OCI-LY1 (cell line): ENCODE measurements at regions not wholly inside any gene's neighbourhood (a gene's known extent, or its start where the extent isn't known, plus 50 kb on each side); places are given as distances from the start of the nearest gene placed in this dataset.

Experiments used
- H2AFZ ChIP-seq: fragments of 200-600 bp; sonication (generic), shearing (Covaris generic); 2 replicates; pipeline ENCODE4 v1.6.0; 2014; ENCODE audit warnings: antibody characterized with exemption, mild to moderate bottlenecking, low read length
- H3F3A ChIP-seq: fragments of 200-600 bp; sonication (generic), shearing (Covaris generic); 2 replicates; pipeline ENCODE4 v1.6.0; 2014; ENCODE audit warnings: mild to moderate bottlenecking, antibody characterized with exemption, low read length, moderate library complexity; ENCODE audit not compliant: insufficient read depth
- H3K27ac ChIP-seq: fragments of 200-600 bp; sonication (generic); 2 replicates; pipeline ENCODE4 v1.5.1; 2014; ENCODE audit warnings: low read length, mixed run types, mild to moderate bottlenecking, low read depth; ENCODE audit not compliant: poor library complexity, severe bottlenecking
- H3K27me3 ChIP-seq: fragments of 200-600 bp; sonication (generic); 2 replicates; pipeline ENCODE4 v1.6.0; 2014; ENCODE audit warnings: antibody characterized with exemption, mild to moderate bottlenecking, low read length, moderate library complexity; ENCODE audit not compliant: insufficient read depth
- H3K36me3 ChIP-seq: fragments of 200-600 bp; sonication (generic); 2 replicates; pipeline ENCODE4 v1.6.1; 2014; ENCODE audit warnings: mild to moderate bottlenecking, antibody characterized with exemption, low read length, moderate library complexity, mixed read lengths; ENCODE audit not compliant: insufficient read depth
- H3K4me1 ChIP-seq: fragments of 200-600 bp; sonication (generic); 2 replicates; pipeline ENCODE4 v1.5.1; 2014; ENCODE audit warnings: mild to moderate bottlenecking, low read length, moderate library complexity; ENCODE audit not compliant: insufficient read depth, severe bottlenecking
- H3K4me2 ChIP-seq: fragments of 200-600 bp; sonication (generic), shearing (Covaris generic); 2 replicates; pipeline ENCODE4 v1.6.1; 2014; ENCODE audit warnings: low read length
- H3K4me3 ChIP-seq: fragments of 200-600 bp; sonication (generic); 2 replicates; pipeline ENCODE4 v1.5.1; 2014; ENCODE audit warnings: low read length, low read depth, mild to moderate bottlenecking, mixed read lengths; ENCODE audit not compliant: poor library complexity, severe bottlenecking
- H3K79me2 ChIP-seq: fragments of 200-600 bp; shearing (Covaris generic); 2 replicates; pipeline ENCODE4 v1.6.1; 2016; ENCODE audit warnings: mixed run types, low read length, mixed read lengths; ENCODE audit not compliant: insufficient read depth
- H3K9ac ChIP-seq: fragments of 200-600 bp; sonication (generic), shearing (Covaris generic); 2 replicates; pipeline ENCODE4 v1.6.1; 2014; ENCODE audit warnings: mild to moderate bottlenecking, low read length, mixed read lengths
- H3K9me2 ChIP-seq: fragments of 200-600 bp; sonication (generic), shearing (Covaris generic); 2 replicates; pipeline ENCODE4 v1.6.1; 2014; ENCODE audit warnings: low read depth, mild to moderate bottlenecking, low read length, mixed read lengths
- H3K9me3 ChIP-seq: fragments of 200-600 bp; shearing (Covaris generic); 2 replicates; pipeline ENCODE4 v1.6.1; 2014; ENCODE audit warnings: low read length, mixed read lengths
- H4K20me1 ChIP-seq: fragments of 200-600 bp; sonication (generic), shearing (Covaris generic); 2 replicates; pipeline ENCODE4 v1.6.0; 2016; ENCODE audit warnings: mild to moderate bottlenecking, low read length; ENCODE audit not compliant: insufficient read depth
- CTCF ChIP-seq: fragments of 200-600 bp; sonication (generic), shearing (Covaris generic); IDR thresholded peaks from 2 replicates; pipeline ENCODE4 v1.5.1; 2017; ENCODE audit warnings: mild to moderate bottlenecking, antibody characterized with exemption, low read length, moderate library complexity, mixed read lengths
- EZH2 ChIP-seq: fragments of 200-600 bp; sonication (generic), shearing (Covaris generic); IDR thresholded peaks from 2 replicates; pipeline ENCODE4 v1.8.0; 2017; ENCODE audit warnings: borderline replicate concordance, mixed run types, mild to moderate bottlenecking, antibody characterized with exemption, low read length, moderate library complexity, mixed read lengths

- no peaks in the 10 kb centered on the region for H3K79me2 ChIP-seq
- H3K9me2 ChIP-seq: no peaks in the 10 kb centered on the region
- H3F3A ChIP-seq: no peaks in the 10 kb centered on the region
- H3K27ac ChIP-seq: no peak overlapping the region
- H3K4me1 ChIP-seq: no peaks in the 10 kb centered on the region
- H2AFZ ChIP-seq: no peak overlapping the region
- no peaks in the 10 kb centered on the region for H4K20me1 ChIP-seq
- H3K9me3 ChIP-seq: no peaks in the 10 kb centered on the region
- no peaks in the 10 kb centered on the region for H3K36me3 ChIP-seq
- no peak overlapping the region for H3K4me2 ChIP-seq
- H3K4me3 ChIP-seq: no peak overlapping the region
- no peaks in the 10 kb centered on the region for H3K27me3 ChIP-seq
- TF ChIP-seq EZH2 (no peak), CTCF (no peak)
- H3K9ac ChIP-seq: no peak overlapping the region
Observed at GRCh38 chr15:47824147-47824546, 106.8 kb downstream of the SEMA6D start.

DNA sequence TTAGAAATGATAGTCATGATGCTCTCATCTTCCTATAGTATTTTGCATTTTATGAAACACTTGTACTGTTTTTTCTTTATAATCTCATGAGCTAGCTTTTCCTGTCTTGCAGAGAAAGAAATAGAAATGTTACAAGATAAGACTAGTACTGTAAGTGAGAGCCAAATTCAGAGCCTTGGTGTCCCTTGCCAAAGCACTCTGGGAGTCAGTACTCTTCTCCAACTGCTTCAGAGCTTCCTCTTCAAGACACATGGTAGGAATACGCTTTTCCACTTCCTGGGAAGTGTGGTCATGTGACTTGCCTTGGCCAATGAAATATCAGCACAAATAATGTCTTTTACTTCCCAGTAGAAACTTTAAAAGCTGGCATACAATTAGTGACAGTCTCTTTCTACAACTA is 112.4 kb downstream of the SEMA6D start:
- no peaks in the 10 kb centered on the region for H3K27me3 ChIP-seq
- H3K9me3 ChIP-seq: no peaks in the 10 kb centered on the region
- H3K27ac ChIP-seq: no peak overlapping the region
- H3F3A ChIP-seq: no peaks in the 10 kb centered on the region
- no peak overlapping the region for H3K4me3 ChIP-seq
- no peak overlapping the region for H2AFZ ChIP-seq
- H3K36me3 ChIP-seq: no peaks in the 10 kb centered on the region
- H3K4me2 ChIP-seq: no peak overlapping the region
- H3K79me2 ChIP-seq: no peaks in the 10 kb centered on the region
- no peaks in the 10 kb centered on the region for H3K4me1 ChIP-seq
- no peaks in the 10 kb centered on the region for H3K9me2 ChIP-seq
- TF ChIP-seq CTCF (no peak), EZH2 (no peak)
- no peaks in the 10 kb centered on the region for H4K20me1 ChIP-seq
- no peak overlapping the region for H3K9ac ChIP-seq

DNA sequence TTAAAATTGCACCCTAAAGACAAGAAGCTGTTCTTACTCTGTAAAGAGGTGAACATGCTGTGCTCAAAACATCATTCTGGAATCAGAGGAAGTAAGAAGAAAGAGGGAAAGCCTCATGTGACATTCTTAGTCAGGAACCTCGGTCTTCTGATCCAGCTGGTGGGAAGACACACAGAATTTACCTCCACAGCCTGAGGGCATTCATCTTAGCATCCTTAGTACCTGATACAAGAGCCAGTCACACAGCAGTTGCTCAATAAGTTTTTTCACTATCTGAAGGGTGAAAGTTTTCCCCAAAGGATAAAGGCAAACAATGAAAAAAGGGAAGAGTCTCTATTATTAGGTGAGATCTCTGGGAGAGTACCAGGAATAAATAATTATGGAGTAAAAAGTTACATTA is 116.8 kb downstream of the SEMA6D start:
- no peaks in the 10 kb centered on the region for H3K36me3 ChIP-seq
- H4K20me1 ChIP-seq: no peaks in the 10 kb centered on the region
- no peaks in the 10 kb centered on the region for H3K4me1 ChIP-seq
- no peak overlapping the region for H2AFZ ChIP-seq
- H3K27ac ChIP-seq: no peak overlapping the region
- H3K27me3 ChIP-seq: no peaks in the 10 kb centered on the region
- H3K9ac ChIP-seq: no peak overlapping the region
- no peaks in the 10 kb centered on the region for H3F3A ChIP-seq
- no peaks in the 10 kb centered on the region for H3K79me2 ChIP-seq
- H3K9me3 ChIP-seq: no peaks in the 10 kb centered on the region
- H3K4me2 ChIP-seq: no peak overlapping the region
- TF ChIP-seq CTCF: no peak
- no peak for TF ChIP-seq EZH2
- no peaks in the 10 kb centered on the region for H3K9me2 ChIP-seq
- H3K4me3 ChIP-seq: no peak overlapping the region
